ENCODE measurements at regions not wholly inside any gene's neighbourhood (a gene's known extent, or its start where the extent isn't known, plus 50 kb on each side); places are given as distances from the start of the nearest gene placed in this dataset.

DNA sequence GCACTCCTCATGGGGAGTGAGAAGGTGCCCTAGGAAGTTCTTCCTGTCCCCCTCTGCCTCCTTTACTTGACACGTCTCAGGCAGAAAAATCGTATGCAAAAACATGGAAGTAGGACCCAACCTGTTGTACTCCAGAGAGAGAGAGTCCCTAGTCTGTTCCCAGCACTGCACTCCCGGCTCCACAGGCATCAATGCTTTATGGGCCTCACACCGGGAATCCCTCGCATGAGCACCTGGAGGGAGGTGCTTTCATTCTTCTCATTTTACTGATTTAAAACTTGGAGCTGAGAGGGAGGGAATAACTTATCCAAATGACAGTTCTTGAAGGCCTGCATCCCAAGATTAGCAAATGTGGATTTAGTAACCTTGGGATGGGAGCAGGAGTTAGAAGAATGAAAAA, 1101.4 kb downstream of the BCL11B start:
- peaks cover 13% of the 10 kb centered on the region for H3K36me3 Mint-ChIP-seq (ENCODE audit: low read depth)
- no peak overlapping the region for H3K4me3 Mint-ChIP-seq (ENCODE audit: low read depth)
- intact Hi-C loops (cut with micrococcal nuclease) = loop anchor here (2.0 to 10.0 kb wide), 2 partner anchors 174 to 786 kb away; no protein-coding TSS in a partner anchor
- no peak for DNase-seq (ENCODE audit: low spot score)
- H3K27ac Mint-ChIP-seq = peak overlapping the region; percentile 63
- peaks cover 11% of the 10 kb centered on the region for H3K9me3 Mint-ChIP-seq
- H3K4me1 Mint-ChIP-seq (ENCODE audit: low read depth) = peaks cover 74% of the 10 kb centered on the region
- no peaks in the 10 kb centered on the region for H3K27me3 Mint-ChIP-seq (ENCODE audit: low read depth)

DNA sequence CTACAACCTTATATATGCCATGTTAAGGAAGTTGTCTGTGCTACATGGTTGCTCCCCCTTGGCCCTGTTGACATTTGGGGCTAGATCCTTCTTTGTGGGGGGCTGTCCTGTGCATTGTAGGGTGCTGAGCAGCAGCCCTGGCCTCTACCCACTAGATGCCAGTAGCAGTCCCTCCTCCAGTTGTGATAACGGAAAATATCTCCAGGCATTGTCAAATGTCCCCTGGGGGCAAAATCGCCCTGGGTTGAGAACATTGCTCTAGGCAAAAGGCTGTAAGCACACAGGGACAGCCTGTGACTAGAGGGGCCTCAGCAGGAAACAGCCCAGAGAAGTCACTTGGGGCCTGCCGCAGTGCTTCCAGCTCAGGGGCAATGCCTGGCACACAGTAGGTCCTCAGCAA, 1100.3 kb downstream of the BCL11B start:
- Mint-ChIP-seq H3K27ac (peak overlapping the region; percentile 46), H3K27me3 (ENCODE audit: low read depth) (no peaks in the 10 kb centered on the region), H3K4me1 (ENCODE audit: low read depth) (peaks cover 84% of the 10 kb centered on the region), H3K4me3 (ENCODE audit: low read depth) (no peak overlapping the region), H3K36me3 (ENCODE audit: low read depth) (peaks cover 13% of the 10 kb centered on the region), H3K9me3 (peaks cover 11% of the 10 kb centered on the region)
- intact Hi-C loops (cut with micrococcal nuclease) = loop anchor here (2.0 to 10.0 kb wide), 2 partner anchors 175 to 787 kb away; no protein-coding TSS in a partner anchor
- no peak for DNase-seq (ENCODE audit: low spot score)

DNA sequence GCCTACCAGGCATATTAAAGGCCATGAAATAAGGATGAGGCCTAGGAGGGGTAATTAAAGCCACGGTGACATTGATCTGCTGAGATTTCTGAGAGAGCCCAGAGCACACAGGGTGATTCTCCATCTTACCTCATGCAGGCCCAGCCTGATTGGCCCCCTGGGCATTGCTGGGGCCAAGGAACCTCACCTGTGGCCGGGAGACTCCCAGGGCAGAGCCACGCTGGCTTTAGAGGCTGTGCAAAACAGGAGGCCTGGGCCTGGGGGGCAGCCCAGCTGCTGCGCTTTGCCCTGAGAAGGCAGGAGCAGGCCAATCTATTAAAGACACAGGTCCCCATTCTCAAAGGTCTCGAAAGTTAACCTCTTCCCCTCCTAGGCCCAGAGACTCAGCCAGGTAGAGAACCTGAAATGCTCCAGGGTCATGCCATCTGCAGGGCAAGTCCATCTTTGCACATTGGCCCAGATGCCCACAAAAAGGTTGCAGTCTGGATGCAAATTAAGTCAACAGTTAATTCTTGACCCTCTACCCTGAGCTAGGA, 1099.7 kb downstream of the BCL11B start:
- Mint-ChIP-seq H3K9me3 (peaks cover 11% of the 10 kb centered on the region), H3K4me1 (ENCODE audit: low read depth) (peaks cover 89% of the 10 kb centered on the region), H3K36me3 (ENCODE audit: low read depth) (peaks cover 11% of the 10 kb centered on the region), H3K4me3 (ENCODE audit: low read depth) (no peak overlapping the region), H3K27ac (peak overlapping the region; percentile 90), H3K27me3 (ENCODE audit: low read depth) (no peaks in the 10 kb centered on the region)
- intact Hi-C loops (cut with micrococcal nuclease) = loop anchor here (10.0 kb wide), 1 partner anchor 788 kb away; no protein-coding TSS in a partner anchor
- no peak for DNase-seq (ENCODE audit: low spot score)

DNA sequence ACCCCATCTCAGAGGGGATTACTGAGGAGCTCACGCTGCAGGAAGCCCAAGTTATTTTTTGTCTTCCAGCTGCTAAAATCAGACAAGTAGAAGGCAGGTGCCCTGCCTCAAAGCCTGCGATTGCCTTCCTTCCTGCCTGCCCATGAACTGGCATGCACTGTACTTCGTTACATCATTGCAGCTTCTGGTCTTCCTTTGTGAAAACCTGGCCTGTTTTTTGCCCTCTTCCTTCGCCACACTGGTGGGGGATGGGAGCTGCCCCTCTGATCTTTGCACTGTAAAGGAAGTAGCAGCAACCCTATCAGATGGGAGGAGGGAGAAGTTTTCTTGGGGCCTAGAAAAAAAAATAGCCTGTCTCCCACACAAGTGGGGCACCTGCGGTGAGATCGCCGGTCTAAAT, 1098.7 kb downstream of the BCL11B start:
- H3K27me3 Mint-ChIP-seq (ENCODE audit: low read depth) = no peaks in the 10 kb centered on the region
- intact Hi-C loops (cut with micrococcal nuclease) = loop anchor here (10.0 kb wide), 1 partner anchor 789 kb away; no protein-coding TSS in a partner anchor
- peaks cover 8% of the 10 kb centered on the region for H3K9me3 Mint-ChIP-seq
- H3K4me1 Mint-ChIP-seq (ENCODE audit: low read depth) = peaks cover 92% of the 10 kb centered on the region
- DNase-seq (ENCODE audit: low spot score) = peak; percentile 45
- H3K4me3 Mint-ChIP-seq (ENCODE audit: low read depth) = peak overlapping the region; percentile 11
- H3K27ac Mint-ChIP-seq = peak overlapping the region; percentile 90
- H3K36me3 Mint-ChIP-seq (ENCODE audit: low read depth) = peaks cover 8% of the 10 kb centered on the region

DNA sequence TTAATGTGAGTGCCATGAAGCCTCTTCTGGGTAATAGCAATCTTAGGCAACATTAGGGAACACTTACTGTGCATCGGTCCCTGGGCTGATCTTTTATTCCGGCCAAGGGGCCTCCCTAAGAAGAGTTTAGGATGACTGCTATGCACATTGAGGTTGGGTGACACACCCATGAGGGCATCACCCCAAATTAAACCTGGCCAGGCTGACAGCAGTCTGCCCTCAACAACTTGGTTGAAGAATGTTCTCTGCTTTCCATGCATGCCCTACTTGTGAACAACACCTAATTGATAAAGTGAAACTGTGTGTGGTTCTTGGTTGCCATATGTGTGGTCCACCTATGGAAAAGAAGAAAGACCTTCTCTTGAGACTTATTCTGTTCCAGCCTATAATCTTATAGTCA, 1098.0 kb downstream of the BCL11B start:
- no peaks in the 10 kb centered on the region for H3K27me3 Mint-ChIP-seq (ENCODE audit: low read depth)

DNA sequence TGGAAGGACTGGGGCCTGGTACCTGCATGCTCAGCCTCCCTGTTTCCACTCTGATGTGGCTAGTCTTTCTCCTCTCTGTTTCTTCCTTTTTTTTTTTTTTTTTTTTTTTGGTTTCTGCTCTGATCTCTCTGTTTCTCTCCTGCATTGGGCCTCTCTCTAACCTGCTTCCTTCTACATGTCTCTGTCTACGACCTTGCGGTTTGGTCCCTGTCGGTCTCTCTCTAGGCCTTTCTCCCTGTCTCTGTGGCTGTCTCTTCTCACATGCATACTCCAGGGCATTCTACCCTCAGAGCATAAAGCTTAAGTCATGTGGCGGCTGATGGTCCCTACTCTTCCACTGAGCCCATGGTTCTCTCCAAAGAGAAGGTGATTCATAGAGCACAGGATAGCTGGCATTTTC, 1096.6 kb downstream of the BCL11B start:
- H3K4me1 Mint-ChIP-seq (ENCODE audit: low read depth) = peaks cover 86% of the 10 kb centered on the region

More for the DNA sequence above, 1098.0 kb downstream of the BCL11B start:
- peaks cover 87% of the 10 kb centered on the region for H3K4me1 Mint-ChIP-seq (ENCODE audit: low read depth)
- H3K36me3 Mint-ChIP-seq (ENCODE audit: low read depth) = peaks cover under 1% of the 10 kb centered on the region
- intact Hi-C loops (cut with micrococcal nuclease) = loop anchor here (2.0 to 10.0 kb wide), 3 partner anchors 15 to 789 kb away; no protein-coding TSS in a partner anchor
- DNase-seq (ENCODE audit: low spot score) = no peak
- peak overlapping the region; percentile 90 for H3K27ac Mint-ChIP-seq
- no peak overlapping the region for H3K4me3 Mint-ChIP-seq (ENCODE audit: low read depth)
- peaks cover under 1% of the 10 kb centered on the region for H3K9me3 Mint-ChIP-seq

DNA sequence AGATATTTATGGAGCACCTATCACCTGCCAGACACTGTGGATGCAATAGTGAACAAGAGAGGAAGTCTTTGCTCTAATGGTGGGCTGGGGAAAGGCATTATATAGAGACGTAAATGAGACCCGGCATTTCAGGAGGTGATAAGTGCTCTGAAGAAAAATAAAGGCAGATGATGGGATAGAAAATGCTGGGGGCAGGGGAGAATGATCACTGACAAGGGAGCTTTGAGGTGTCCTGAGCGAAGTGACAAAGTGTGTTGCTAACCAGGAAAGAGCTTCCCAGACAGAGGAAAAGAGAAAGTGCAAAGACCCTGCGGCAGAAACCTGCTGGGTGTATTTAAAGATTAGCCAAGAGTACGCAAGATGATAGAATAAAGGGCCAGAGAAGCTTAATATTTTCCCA, 1096.1 kb downstream of the BCL11B start:
- Mint-ChIP-seq H3K27ac (peak overlapping the region; percentile 90), H3K27me3 (ENCODE audit: low read depth) (no peaks in the 10 kb centered on the region), H3K4me3 (ENCODE audit: low read depth) (peak overlapping the region; percentile 51), H3K36me3 (ENCODE audit: low read depth) (no peaks in the 10 kb centered on the region), H3K9me3 (no peaks in the 10 kb centered on the region), H3K4me1 (ENCODE audit: low read depth) (peaks cover 85% of the 10 kb centered on the region)
- intact Hi-C loops (cut with micrococcal nuclease) = loop anchor here (2.0 to 10.0 kb wide), 6 partner anchors 13 to 1097 kb away; partner anchors contain the start of gene BCL11B
- no peak for DNase-seq (ENCODE audit: low spot score)

More for the DNA sequence above, 1096.6 kb downstream of the BCL11B start:
- no peak for DNase-seq (ENCODE audit: low spot score)
- Mint-ChIP-seq H3K27me3 (ENCODE audit: low read depth) (no peaks in the 10 kb centered on the region), H3K27ac (peak overlapping the region; percentile 90), H3K9me3 (no peaks in the 10 kb centered on the region), H3K36me3 (ENCODE audit: low read depth) (no peaks in the 10 kb centered on the region), H3K4me3 (ENCODE audit: low read depth) (peak overlapping the region; percentile 51)
- intact Hi-C loops (cut with micrococcal nuclease) = loop anchor here (2.0 to 10.0 kb wide), 4 partner anchors 13 to 1017 kb away; no protein-coding TSS in a partner anchor

DNA sequence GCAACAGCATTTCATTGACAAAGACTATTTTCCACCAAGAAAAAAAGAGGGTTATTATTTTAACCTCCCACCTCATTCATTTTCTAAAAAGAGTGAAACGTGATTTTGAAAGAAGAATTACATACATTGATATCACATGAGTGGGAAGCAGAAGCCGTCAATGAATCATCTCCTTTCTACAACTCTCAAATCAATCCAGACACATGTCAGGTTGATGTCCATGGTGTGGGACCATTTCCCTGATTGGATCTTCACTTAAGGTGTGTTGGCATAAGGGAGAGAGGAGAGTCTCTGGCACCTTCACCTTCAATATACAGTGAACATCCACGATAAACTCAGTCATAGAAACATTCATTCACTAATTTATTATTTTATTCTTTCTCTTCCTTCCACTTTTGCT, 1095.1 kb downstream of the BCL11B start:
- intact Hi-C loops (cut with micrococcal nuclease) = loop anchor here (1.0 to 10.0 kb wide), 8 partner anchors 8 to 1096 kb away; partner anchors contain the start of gene BCL11B
- no peaks in the 10 kb centered on the region for H3K27me3 Mint-ChIP-seq (ENCODE audit: low read depth)
- H3K4me3 Mint-ChIP-seq (ENCODE audit: low read depth) = peak overlapping the region; percentile 61
- no peaks in the 10 kb centered on the region for H3K9me3 Mint-ChIP-seq
- peaks cover 84% of the 10 kb centered on the region for H3K4me1 Mint-ChIP-seq (ENCODE audit: low read depth)
- H3K36me3 Mint-ChIP-seq (ENCODE audit: low read depth) = no peaks in the 10 kb centered on the region
- DNase-seq (ENCODE audit: low spot score) = no peak
- peak overlapping the region; percentile 90 for H3K27ac Mint-ChIP-seq

DNA sequence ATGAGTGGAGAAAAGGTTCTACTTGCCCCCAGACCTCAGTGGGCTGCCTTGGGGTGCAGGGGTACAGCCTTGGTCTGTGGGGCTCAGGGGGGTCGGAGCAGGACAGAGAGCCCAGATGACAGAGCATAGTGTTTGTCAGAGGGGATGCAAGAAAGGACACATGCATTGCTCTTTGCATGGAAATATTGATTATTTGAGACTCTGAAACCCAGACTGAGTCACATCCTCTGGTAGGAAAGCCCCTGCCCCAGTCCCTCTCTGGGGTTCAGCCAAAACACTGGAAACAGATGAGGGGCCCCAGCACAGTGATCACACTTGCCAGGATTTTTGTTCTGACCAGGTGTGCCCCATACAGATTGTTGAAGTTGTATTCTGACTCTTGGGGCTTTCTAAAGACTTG, 1094.4 kb downstream of the BCL11B start:
- H3K4me3 Mint-ChIP-seq (ENCODE audit: low read depth) = peak overlapping the region; percentile 58
- intact Hi-C loops (cut with micrococcal nuclease) = loop anchor here (1.0 to 10.0 kb wide), 8 partner anchors 8 to 1095 kb away; partner anchors contain the start of gene BCL11B
- no peak for DNase-seq (ENCODE audit: low spot score)
- H3K36me3 Mint-ChIP-seq (ENCODE audit: low read depth) = no peaks in the 10 kb centered on the region
- H3K9me3 Mint-ChIP-seq = no peaks in the 10 kb centered on the region
- H3K27me3 Mint-ChIP-seq (ENCODE audit: low read depth) = no peaks in the 10 kb centered on the region
- H3K27ac Mint-ChIP-seq = peak overlapping the region; percentile 90
- peaks cover 86% of the 10 kb centered on the region for H3K4me1 Mint-ChIP-seq (ENCODE audit: low read depth)

DNA sequence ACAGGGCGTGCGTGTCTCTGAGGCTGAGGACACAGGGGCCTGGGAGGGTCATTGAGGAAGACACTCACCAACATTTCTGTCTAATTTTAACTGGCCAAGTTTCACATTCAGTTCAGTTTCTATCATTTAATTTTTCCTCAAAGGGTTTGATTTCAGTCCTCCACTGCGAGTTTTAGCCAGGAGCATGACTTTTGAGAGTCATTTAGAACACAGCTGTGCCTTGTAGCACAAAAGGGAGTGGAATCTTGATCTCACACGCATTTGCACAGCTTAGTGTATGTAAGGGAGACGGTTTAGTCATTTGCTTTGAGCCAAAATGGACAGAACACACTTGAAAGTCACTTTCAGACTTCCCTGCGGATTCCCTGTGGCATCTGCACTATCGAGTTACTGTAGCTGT, 1090.8 kb downstream of the BCL11B start:
- Mint-ChIP-seq H3K9me3 (no peaks in the 10 kb centered on the region), H3K4me1 (ENCODE audit: low read depth) (peaks cover 85% of the 10 kb centered on the region), H3K4me3 (ENCODE audit: low read depth) (no peak overlapping the region), H3K27ac (peak overlapping the region; percentile 58), H3K27me3 (ENCODE audit: low read depth) (no peaks in the 10 kb centered on the region), H3K36me3 (ENCODE audit: low read depth) (peaks cover 7% of the 10 kb centered on the region)
- no peak for DNase-seq (ENCODE audit: low spot score)
- intact Hi-C loops (cut with micrococcal nuclease) = loop anchor here (5.0 kb wide), 2 partner anchors 204 to 1886 kb away; partner anchors contain the start of gene EVL

DNA sequence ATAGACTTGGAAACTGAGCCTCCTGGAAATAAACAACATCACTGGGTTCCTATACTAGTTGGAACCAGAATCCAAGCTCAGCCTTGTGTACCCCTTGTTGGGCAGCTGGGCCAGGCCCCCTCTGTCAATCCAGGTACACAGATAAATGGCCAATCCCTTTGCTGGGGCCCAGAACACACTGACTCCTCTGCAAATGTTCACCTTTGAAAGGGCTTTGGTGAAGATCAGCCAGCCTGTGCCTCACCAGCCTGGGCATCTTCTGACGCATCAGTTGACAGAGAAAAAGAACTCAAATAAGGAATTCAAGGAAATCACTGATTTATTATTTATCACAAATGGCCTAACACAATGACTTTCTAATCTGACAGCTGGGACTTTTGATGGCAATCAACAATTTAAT, 1090.2 kb downstream of the BCL11B start:
- Mint-ChIP-seq H3K4me3 (ENCODE audit: low read depth) (no peak overlapping the region), H3K4me1 (ENCODE audit: low read depth) (peaks cover 84% of the 10 kb centered on the region), H3K9me3 (no peaks in the 10 kb centered on the region), H3K27ac (peak overlapping the region; percentile 94), H3K27me3 (ENCODE audit: low read depth) (no peaks in the 10 kb centered on the region), H3K36me3 (ENCODE audit: low read depth) (peaks cover 7% of the 10 kb centered on the region)
- intact Hi-C loops (cut with micrococcal nuclease) = loop anchor here (2.0 to 5.0 kb wide), 3 partner anchors 13 to 1886 kb away; partner anchors contain the start of gene EVL
- no peak for DNase-seq (ENCODE audit: low spot score)

DNA sequence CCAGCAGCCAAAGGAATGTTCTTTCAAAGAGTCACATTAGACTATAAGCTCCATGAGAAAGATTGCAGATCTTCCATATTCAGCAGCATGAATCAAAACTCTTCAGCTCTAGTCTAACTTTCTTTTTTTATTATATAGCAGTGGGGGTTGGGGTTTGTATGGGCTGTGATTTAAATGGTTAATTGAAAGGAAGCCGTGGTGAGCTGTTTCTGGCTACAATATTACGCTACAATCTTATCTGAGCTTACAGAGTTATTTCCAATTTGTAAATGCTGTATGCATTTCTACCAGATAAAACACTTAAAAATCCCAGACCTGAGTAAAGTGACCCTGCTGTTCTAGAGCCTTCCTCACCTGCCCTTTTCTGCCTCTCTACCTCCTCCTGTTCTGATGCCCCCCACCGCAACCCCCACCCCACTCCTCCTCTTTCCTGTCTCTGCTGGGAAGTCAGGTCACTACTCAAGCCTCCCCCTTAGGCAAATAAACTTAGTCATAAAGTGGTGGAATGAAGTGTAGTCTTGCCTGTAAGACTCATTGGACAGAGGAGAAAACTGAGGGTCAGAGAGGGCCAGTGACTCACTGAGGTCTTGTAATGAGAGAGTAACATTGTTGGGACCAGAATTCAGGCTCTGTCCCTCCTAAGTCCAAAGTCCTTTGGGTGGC, 1089.5 kb downstream of the BCL11B start:
- no peaks in the 10 kb centered on the region for H3K27me3 Mint-ChIP-seq (ENCODE audit: low read depth)
- H3K4me1 Mint-ChIP-seq (ENCODE audit: low read depth) = peaks cover 84% of the 10 kb centered on the region
- DNase-seq (ENCODE audit: low spot score) = no peak
- intact Hi-C loops (cut with micrococcal nuclease) = loop anchor here (2.0 to 5.0 kb wide), 3 partner anchors 14 to 1885 kb away; partner anchors contain the start of gene EVL
- peak overlapping the region; percentile 94 for H3K27ac Mint-ChIP-seq
- peak overlapping the region; percentile 26 for H3K4me3 Mint-ChIP-seq (ENCODE audit: low read depth)
- peaks cover 7% of the 10 kb centered on the region for H3K36me3 Mint-ChIP-seq (ENCODE audit: low read depth)
- H3K9me3 Mint-ChIP-seq = no peaks in the 10 kb centered on the region
